GM12873 (cell line): ENCODE measurements at regions not wholly inside any gene's neighbourhood (a gene's known extent, or its start where the extent isn't known, plus 50 kb on each side); places are given as distances from the start of the nearest gene placed in this dataset.

Experiments
- CTCF ChIP-seq: IDR thresholded peaks from 2 replicates; pipeline ENCODE4 v1.5.1; 2012; ENCODE audit warnings: low read depth, mild to moderate bottlenecking, moderate library complexity, low read length, control low read depth; ENCODE audit not compliant: insufficient read depth; ENCODE audit errors: missing control alignments

DNA sequence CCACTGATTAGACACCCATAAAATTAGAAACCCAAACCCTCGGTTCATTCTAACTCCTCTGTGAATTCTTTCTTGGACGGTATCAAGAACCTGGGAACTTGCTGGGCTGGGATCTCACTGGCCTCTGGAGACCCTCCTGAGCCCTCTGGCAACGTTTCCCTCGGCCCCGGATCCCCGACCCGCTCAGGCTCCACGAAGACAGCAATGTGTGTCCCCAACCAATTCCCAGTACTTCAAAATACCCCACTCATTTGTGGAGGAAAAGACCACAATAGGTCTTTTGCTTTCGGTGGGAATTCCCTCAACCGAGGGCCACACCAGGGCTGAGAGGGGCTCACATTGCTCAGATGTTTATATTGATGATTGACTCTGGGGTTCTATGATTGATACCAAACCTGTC lies 117.9 kb upstream of the PRR20G start:
- TF ChIP-seq CTCF: no peak

DNA sequence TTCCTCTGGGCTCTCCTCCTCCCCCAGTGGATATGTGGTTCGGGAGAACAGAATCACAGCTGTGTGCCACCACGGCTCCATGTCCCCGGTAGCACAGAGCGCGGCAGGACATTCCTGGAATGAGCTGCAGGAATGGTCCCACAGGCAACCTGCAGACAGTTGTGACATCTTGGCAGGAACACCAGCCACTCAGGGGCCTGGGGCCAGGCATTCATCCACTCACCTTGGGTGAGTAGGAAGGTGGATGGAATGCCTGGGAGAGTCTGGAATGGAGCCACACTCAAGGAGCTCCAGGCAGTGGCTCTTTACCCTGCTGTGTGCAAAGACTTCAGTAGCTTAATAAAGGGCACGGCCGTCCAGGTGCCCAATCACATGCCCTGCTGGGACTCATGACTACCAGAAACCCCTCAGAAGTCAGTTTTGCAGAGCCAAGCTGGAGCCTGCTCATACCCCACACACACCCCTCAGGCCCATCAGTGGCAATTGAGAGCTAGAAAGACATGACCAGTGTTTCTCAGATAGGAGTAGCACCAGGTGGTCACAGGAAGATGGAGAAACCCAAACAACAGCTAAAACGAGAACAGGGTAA lies 117.3 kb upstream of the PRR20G start:
- no peak for TF ChIP-seq CTCF

DNA sequence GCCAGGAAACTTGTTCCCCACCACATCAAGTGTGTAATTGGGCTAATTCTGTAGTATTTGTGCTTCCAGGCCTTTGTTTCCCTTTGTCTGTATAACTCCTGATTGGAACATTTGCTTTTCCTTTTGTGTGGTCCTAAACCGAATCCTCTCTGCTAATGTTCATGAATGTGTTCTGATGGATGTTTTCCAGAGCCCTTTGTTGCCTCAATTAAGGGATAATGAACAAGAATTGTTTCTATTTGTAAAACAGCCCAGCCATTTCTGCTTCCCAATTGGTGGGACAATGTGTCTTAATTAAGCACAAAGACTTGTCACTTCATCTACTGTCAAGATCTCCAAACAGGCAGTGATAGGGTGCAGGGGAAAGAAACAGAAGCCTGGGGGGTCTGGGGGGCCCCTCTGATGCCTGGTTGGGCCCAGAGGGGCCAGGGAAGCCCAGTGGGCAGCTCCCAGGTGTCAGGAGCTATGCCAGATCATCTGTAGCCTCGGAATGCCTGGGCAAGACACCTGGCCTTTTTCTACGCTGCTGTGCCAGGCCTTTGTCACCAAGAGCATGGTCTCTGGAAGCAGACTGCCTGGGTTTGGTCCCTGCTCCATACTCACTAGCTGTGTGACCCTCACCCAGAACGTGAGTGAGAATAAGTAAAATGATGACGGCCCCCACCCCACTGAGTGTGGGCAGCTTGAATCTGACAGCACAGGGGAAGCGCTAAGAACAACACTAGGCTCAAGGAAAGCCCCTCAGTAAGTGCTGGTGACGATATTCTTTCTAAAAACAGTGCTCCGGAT lies 116.6 kb upstream of the PRR20G start:
- TF ChIP-seq CTCF: no peak

DNA sequence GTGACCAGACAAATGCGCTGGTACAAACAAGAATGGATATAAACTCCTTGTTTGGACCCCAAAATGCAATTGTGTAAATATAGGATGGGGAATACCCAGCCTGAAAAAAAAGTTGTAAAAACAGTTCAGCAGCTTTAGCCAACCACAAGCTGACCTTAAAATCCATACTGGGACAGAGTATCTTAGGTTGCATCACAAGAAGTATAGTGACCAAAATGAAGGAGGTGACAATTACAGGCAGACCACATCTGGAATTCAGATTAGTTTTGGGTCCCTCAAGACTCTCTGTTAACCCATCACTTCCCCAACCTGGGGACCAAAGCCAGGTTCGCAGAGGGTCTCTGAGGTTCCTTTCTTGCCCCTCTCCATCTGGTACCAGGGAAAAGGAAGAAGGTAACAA lies 115.9 kb upstream of the PRR20G start:
- no peak for TF ChIP-seq CTCF

GRCh38 chr3:127399154-127399553 lies 111.3 kb upstream of the PRR20G start:
- no peak for TF ChIP-seq CTCF

DNA sequence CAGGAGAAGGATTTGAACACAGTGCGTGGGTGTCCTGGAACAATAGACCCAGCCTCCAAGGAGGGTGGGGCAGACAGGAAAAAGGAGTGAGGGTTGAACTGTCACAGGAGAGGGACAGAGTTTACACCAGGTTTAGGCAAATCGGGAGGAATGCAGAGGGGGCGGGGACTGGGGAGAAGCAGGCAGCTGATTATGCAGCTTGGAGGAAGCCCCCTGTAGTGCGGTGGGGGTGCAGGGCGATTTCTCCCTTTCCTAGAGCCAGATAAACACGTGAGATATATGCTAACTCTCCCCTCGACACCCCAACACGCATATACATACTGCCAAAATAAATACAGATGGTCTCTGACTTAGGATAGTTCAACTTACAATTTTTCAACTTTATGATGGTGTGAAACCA lies 108.6 kb upstream of the PRR20G start:
- TF ChIP-seq CTCF: no peak

DNA sequence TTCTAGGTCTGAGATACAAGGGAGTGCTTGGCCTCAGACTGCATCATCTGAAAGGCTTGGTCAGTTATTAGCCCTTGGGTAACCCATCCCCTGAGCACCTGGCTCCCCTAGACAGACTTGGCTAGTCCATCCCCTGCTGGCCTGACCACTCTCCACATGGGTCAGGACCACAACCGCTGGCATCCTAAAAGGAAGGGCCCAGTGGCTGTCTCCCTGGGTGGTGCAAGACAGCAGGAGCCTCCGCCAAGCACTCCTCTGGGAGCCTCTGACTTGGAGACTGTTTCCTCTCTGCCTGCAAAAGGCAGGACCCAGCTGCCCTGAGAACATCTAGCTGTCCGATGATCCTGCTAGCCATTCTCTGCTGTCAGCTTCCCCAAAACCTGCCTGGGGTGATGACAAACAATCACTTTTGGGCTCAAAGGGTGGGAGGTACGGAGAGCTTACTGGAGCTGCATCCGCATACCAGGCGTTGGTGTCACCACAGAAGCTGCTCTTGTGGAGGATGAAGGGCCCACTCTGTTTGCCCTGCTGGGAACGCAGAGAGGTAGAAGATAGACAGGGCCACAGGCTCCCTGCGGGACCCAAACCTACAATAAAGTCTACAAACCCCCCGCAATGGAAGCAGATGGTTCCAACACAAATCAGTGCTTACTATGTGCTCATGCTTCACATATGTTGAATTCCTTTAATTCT lies 108.0 kb upstream of the PRR20G start:
- TF ChIP-seq CTCF: no peak
